DOHH2 (cell line): ENCODE measurements at regions not wholly inside any gene's neighbourhood (a gene's known extent, or its start where the extent isn't known, plus 50 kb on each side); places are given as distances from the start of the nearest gene placed in this dataset.

Experiments used
- EZH2phosphoT487 ChIP-seq: fragments of 200-600 bp; sonication (generic); IDR thresholded peaks from 2 replicates; pipeline ENCODE4 v1.6.1; 2017; ENCODE audit warnings: borderline replicate concordance, mild to moderate bottlenecking, antibody characterized with exemption, low read length, moderate library complexity, mixed read lengths
- TF ChIP-seq, protein P1 (sequence below): fragments of 200-600 bp; sonication (generic); IDR thresholded peaks from one replicate; pipeline ENCODE4 v1.5.1; 2014; ENCODE audit warnings: antibody characterized with exemption, mild to moderate bottlenecking, low read depth, low read length; ENCODE audit not compliant: poor library complexity, severe bottlenecking

DNA sequence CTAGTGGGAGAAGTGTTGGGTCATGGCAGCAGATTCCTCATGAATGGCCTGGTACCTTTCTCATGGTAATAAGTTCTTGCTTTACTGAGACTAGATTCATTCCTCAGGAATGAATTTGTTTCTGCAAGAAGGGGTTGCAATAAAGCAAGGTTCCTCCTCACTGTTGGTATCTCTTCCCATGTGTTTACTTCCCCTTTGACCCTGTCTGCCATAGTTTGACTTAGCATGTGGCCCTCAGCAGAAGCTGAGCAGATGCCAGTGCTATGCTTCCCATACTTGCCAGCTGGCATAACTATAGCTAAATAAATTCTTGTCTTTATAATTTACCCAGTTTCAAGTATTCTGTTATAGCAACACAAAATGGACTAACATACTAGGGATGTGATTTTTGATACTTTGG, 163.6 kb upstream of the COL8A1 start:
- TF ChIP-seq, protein P1, sequence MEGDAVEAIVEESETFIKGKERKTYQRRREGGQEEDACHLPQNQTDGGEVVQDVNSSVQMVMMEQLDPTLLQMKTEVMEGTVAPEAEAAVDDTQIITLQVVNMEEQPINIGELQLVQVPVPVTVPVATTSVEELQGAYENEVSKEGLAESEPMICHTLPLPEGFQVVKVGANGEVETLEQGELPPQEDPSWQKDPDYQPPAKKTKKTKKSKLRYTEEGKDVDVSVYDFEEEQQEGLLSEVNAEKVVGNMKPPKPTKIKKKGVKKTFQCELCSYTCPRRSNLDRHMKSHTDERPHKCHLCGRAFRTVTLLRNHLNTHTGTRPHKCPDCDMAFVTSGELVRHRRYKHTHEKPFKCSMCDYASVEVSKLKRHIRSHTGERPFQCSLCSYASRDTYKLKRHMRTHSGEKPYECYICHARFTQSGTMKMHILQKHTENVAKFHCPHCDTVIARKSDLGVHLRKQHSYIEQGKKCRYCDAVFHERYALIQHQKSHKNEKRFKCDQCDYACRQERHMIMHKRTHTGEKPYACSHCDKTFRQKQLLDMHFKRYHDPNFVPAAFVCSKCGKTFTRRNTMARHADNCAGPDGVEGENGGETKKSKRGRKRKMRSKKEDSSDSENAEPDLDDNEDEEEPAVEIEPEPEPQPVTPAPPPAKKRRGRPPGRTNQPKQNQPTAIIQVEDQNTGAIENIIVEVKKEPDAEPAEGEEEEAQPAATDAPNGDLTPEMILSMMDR: no peak
- TF ChIP-seq EZH2phosphoT487: no peak
